GM23338 (cell line): ENCODE measurements at regions not wholly inside any gene's neighbourhood (a gene's known extent, or its start where the extent isn't known, plus 50 kb on each side); places are given as distances from the start of the nearest gene placed in this dataset.

Experiments
- EZH2 ChIP-seq: fragments of 200-600 bp; sonication (generic); IDR thresholded peaks from one replicate; pipeline ENCODE4 v1.8.0; 2017; ENCODE audit warnings: antibody characterized with exemption, mild to moderate bottlenecking, low read depth; ENCODE audit not compliant: unreplicated experiment
- EZH2phosphoT487 ChIP-seq: fragments of 200-600 bp; sonication (generic); IDR thresholded peaks from one replicate; pipeline ENCODE4 v1.8.1; 2018; ENCODE audit warnings: antibody characterized with exemption; ENCODE audit not compliant: unreplicated experiment
- JUNB ChIP-seq: IDR thresholded peaks from one replicate; pipeline ENCODE4 v1.6.1; 2016; ENCODE audit warnings: antibody characterized with exemption; ENCODE audit not compliant: unreplicated experiment
- POLR2AphosphoS5 ChIP-seq: IDR thresholded peaks from 2 replicates; pipeline ENCODE4 v1.6.1; 2016; ENCODE audit warnings: antibody characterized with exemption, low read depth
- REST ChIP-seq: IDR thresholded peaks from one replicate; pipeline ENCODE4 v1.6.1; 2018; ENCODE audit warnings: antibody characterized with exemption; ENCODE audit not compliant: unreplicated experiment
- ZNF114 ChIP-seq: fragments of 250-450 bp; sonication (Bioruptor Pico); IDR thresholded peaks from 2 replicates; pipeline ENCODE4 v1.5.0; 2020; ENCODE audit warnings: mild to moderate bottlenecking, moderate library complexity
- TF ChIP-seq, protein P1 (sequence below), 2 experiments: fragments of 200-600 bp in 1 of 2; sonication (generic) in 1 of 2; conservative IDR thresholded peaks; 2 replicates each; pipeline versions ENCODE4 v1.5.1 to v1.6.1; 2016 to 2017; ENCODE audit warnings: antibody characterized with exemption in 2 of 2, low read depth in 2 of 2, mild to moderate bottlenecking in 2 of 2, moderate library complexity in 1 of 2

DNA sequence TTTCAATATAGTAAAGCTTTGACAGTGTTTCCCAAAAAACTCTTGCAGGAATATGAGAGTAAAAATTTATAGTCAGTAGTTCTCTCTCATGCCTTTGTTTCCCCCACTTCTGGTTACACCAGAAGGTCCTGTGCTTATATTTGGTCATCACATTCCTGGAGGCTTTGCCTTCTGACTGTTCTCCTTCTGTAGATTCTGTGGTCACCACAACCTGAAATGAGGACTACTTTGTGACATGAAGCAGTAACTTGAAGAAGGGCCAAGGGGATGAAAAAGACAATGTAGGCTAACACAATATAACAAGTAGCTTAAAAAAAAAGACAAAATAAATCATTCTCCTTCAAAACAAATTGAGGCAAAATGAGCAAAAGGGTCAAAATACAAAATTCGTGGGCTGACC is 366.2 kb upstream of the NR3C2 start:
- TF ChIP-seq, protein P1, sequence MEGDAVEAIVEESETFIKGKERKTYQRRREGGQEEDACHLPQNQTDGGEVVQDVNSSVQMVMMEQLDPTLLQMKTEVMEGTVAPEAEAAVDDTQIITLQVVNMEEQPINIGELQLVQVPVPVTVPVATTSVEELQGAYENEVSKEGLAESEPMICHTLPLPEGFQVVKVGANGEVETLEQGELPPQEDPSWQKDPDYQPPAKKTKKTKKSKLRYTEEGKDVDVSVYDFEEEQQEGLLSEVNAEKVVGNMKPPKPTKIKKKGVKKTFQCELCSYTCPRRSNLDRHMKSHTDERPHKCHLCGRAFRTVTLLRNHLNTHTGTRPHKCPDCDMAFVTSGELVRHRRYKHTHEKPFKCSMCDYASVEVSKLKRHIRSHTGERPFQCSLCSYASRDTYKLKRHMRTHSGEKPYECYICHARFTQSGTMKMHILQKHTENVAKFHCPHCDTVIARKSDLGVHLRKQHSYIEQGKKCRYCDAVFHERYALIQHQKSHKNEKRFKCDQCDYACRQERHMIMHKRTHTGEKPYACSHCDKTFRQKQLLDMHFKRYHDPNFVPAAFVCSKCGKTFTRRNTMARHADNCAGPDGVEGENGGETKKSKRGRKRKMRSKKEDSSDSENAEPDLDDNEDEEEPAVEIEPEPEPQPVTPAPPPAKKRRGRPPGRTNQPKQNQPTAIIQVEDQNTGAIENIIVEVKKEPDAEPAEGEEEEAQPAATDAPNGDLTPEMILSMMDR (conservative IDR thresholded peaks at IDR 0.05; ENCODE audit: low read depth in 2 of 2): no peak
- no peak for TF ChIP-seq JUNB
- no peak for TF ChIP-seq POLR2AphosphoS5
- TF ChIP-seq EZH2phosphoT487: no peak
- no peak for TF ChIP-seq REST
- no peak for TF ChIP-seq ZNF114 (CRISPR knock-in tag)
- no peak for TF ChIP-seq EZH2
